Stomach (tissue), 4 donors: ENCODE measurements at regions not wholly inside any gene's neighbourhood (a gene's known extent, or its start where the extent isn't known, plus 50 kb on each side); places are given as distances from the start of the nearest gene placed in this dataset.

Experiments used
- CTCF ChIP-seq, 7 experiments: fragments of 450-650 bp in 4 of 7; fragments of 200-600 bp in 3 of 7; sonication (generic) in 3 of 7; IDR thresholded peaks; one replicate each; pipeline ENCODE4 v1.5.1; 2016 to 2019; ENCODE audit warnings: antibody characterized with exemption in 7 of 7, control low read depth in 2 of 7, mild to moderate bottlenecking in 1 of 7
- EP300 ChIP-seq: sonication (generic); formaldehyde crosslinking; IDR thresholded peaks from one replicate; pipeline ENCODE4 v1.6.1; 2017; ENCODE audit warnings: antibody characterized with exemption
- POLR2A ChIP-seq, 4 donors: fragments of 450-650 bp; IDR thresholded peaks; one replicate each; pipeline ENCODE4 v1.6.1; 2016; ENCODE audit warnings: antibody characterized with exemption in 4 of 4, control low read depth in 2 of 4, mild to moderate bottlenecking in 1 of 4, moderate library complexity in 1 of 4

DNA sequence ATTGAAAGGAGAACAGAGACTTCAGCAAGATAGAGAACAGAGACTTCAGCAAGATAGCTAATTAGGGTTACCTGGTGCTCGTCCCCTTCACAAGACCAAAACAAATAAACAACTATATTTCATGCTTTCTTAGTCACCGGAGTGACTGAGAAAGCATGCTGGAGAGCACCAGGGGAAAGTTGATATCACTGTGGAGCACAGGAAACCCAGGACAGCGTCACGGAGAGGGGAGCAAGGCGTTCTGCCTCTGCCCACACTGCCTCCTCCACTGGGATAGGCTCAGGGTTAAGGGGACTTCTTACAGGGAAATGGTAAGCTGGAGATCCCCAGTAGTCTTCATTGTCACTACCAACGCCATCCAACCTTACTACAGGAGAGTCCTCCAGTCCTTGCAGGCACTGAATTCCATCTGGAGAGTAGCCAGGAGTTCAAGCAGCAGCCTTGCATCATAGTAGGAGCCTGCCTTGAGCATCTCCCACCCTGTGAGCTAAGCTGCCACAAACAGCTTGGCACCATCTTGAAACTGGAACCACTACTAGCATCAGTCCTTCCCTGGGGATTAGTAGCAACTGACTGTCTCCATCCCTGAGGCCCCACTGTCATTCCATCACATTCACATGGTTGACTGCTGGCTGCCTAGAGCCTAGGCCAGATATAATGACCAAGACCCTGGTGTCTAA is 239.4 kb downstream of the PLPP3 start:
- TF ChIP-seq CTCF (IDR thresholded peaks at IDR 0.05) (no peak), EP300 (no peak), POLR2A (IDR thresholded peaks at IDR 0.05) (no peak)
